Stomach smooth muscle (tissue), 2 donors: ENCODE measurements at regions not wholly inside any gene's neighbourhood (a gene's known extent, or its start where the extent isn't known, plus 50 kb on each side); places are given as distances from the start of the nearest gene placed in this dataset.
A peak's percentile ranks its signal among the peaks of the same experiment; 100 is the strongest.
"Not testable (repeated sequence)": the region's sequence is repeated elsewhere in the genome, so short reads cannot be mapped to it uniquely, and the experiment has no call there.

Experiments used
- H3K27ac ChIP-seq: one replicate; pipeline ENCODE4 v1.7.0; 2013; ENCODE audit warnings: mild to moderate bottlenecking, low read length, inconsistent platforms
- H3K27me3 ChIP-seq, 2 donors: one replicate each; pipeline ENCODE4 v1.7.0; 2013; ENCODE audit warnings: low read length in 2 of 2; ENCODE audit not compliant: insufficient read depth in 2 of 2, control insufficient read depth in 1 of 2
- H3K36me3 ChIP-seq, 2 donors: one replicate each; pipeline ENCODE4 v1.7.0; 2013; ENCODE audit warnings: low read length in 2 of 2; ENCODE audit not compliant: control insufficient read depth in 2 of 2, insufficient read depth in 2 of 2
- H3K4me1 ChIP-seq: one replicate; pipeline ENCODE4 v1.7.0; 2013; ENCODE audit warnings: low read length; ENCODE audit not compliant: control insufficient read depth, insufficient read depth
- H3K4me3 ChIP-seq, 2 donors: one replicate each; pipeline ENCODE4 v1.7.0; 2013; ENCODE audit warnings: low read length in 2 of 2
- H3K9ac ChIP-seq, 2 donors: one replicate each; pipeline ENCODE4 v1.7.0; 2013; ENCODE audit warnings: low read length in 2 of 2, mild to moderate bottlenecking in 1 of 2
- H3K9me3 ChIP-seq, 2 donors: one replicate each; pipeline ENCODE4 v1.7.0; 2013; ENCODE audit warnings: low read length in 2 of 2; ENCODE audit not compliant: control insufficient read depth in 2 of 2
- donor health status: healthy.
- donor health status: Pancreatic carcinoma.

GRCh38 chr6:16904957-16905356 is 143.7 kb upstream of the ATXN1 start:
- H3K4me3 ChIP-seq = no peak overlapping the region
- H3K4me1 ChIP-seq = no peaks in the 10 kb centered on the region
- no peaks in the 10 kb centered on the region for H3K27me3 ChIP-seq
- no peaks in the 10 kb centered on the region for H3K9me3 ChIP-seq
- no peaks in the 10 kb centered on the region for H3K36me3 ChIP-seq
- H3K9ac ChIP-seq = no peak overlapping the region
- no peak overlapping the region for H3K27ac ChIP-seq

GRCh38 chr6:16903470-16903869 is 142.2 kb upstream of the ATXN1 start:
- Histone ChIP-seq H3K9me3 (no peaks in the 10 kb centered on the region), H3K9ac (no peak overlapping the region), H3K4me3 (no peak overlapping the region), H3K36me3 (no peaks in the 10 kb centered on the region), H3K27ac (no peak overlapping the region), H3K4me1 (no peaks in the 10 kb centered on the region), H3K27me3 (no peaks in the 10 kb centered on the region)

GRCh38 chr6:16902502-16902901 is 141.2 kb upstream of the ATXN1 start:
- no peak overlapping the region for H3K4me3 ChIP-seq
- no peaks in the 10 kb centered on the region for H3K36me3 ChIP-seq
- H3K4me1 ChIP-seq = no peaks in the 10 kb centered on the region
- H3K9ac ChIP-seq = no peak overlapping the region
- H3K27ac ChIP-seq = no peak overlapping the region
- H3K9me3 ChIP-seq = no peaks in the 10 kb centered on the region
- H3K27me3 ChIP-seq = no peaks in the 10 kb centered on the region

GRCh38 chr6:16901782-16902181 is 140.5 kb upstream of the ATXN1 start:
- Histone ChIP-seq H3K27ac (no peak overlapping the region), H3K4me1 (no peaks in the 10 kb centered on the region), H3K4me3 (no peak overlapping the region), H3K36me3 (no peaks in the 10 kb centered on the region), H3K9me3 (no peaks in the 10 kb centered on the region), H3K27me3 (no peaks in the 10 kb centered on the region), H3K9ac (no peak overlapping the region)

- no peak overlapping the region for H3K27ac ChIP-seq
- H3K4me1 ChIP-seq = no peaks in the 10 kb centered on the region
- no peaks in the 10 kb centered on the region for H3K9me3 ChIP-seq
- H3K9ac ChIP-seq = no peak overlapping the region
- H3K27me3 ChIP-seq = no peaks in the 10 kb centered on the region
- no peaks in the 10 kb centered on the region for H3K36me3 ChIP-seq
- H3K4me3 ChIP-seq = no peak overlapping the region
Observed at GRCh38 chr6:16901306-16901705, 140.0 kb upstream of the ATXN1 start.

- H3K9me3 ChIP-seq = no peaks in the 10 kb centered on the region
Observed at GRCh38 chr6:16898640-16899396, 137.6 kb upstream of the ATXN1 start.

GRCh38 chr6:16897669-16898068 is 136.4 kb upstream of the ATXN1 start:
- Histone ChIP-seq H3K4me1 (no peaks in the 10 kb centered on the region), H3K9me3 (no peaks in the 10 kb centered on the region), H3K27ac (no peak overlapping the region)

More at GRCh38 chr6:16898640-16899396, 137.6 kb upstream of the ATXN1 start:
- Histone ChIP-seq H3K4me3 (peak overlapping the region in 1 of 2 donors; percentile 7), H3K27ac (no peak overlapping the region), H3K4me1 (no peaks in the 10 kb centered on the region), H3K27me3 (no peaks in the 10 kb centered on the region), H3K36me3 (no peaks in the 10 kb centered on the region), H3K9ac (no peak overlapping the region)

GRCh38 chr6:16894301-16894700 is 133.0 kb upstream of the ATXN1 start:
- H3K27ac ChIP-seq = no peak overlapping the region
- no peaks in the 10 kb centered on the region for H3K36me3 ChIP-seq
- no peaks in the 10 kb centered on the region for H3K9me3 ChIP-seq

More at GRCh38 chr6:16897669-16898068, 136.4 kb upstream of the ATXN1 start:
- no peak overlapping the region for H3K4me3 ChIP-seq
- no peaks in the 10 kb centered on the region for H3K36me3 ChIP-seq
- H3K9ac ChIP-seq = no peak overlapping the region
- no peaks in the 10 kb centered on the region for H3K27me3 ChIP-seq

GRCh38 chr6:16891110-16891509 is 129.8 kb upstream of the ATXN1 start:
- H3K4me1 ChIP-seq, H3K9ac ChIP-seq, H3K4me3 ChIP-seq, H3K27ac ChIP-seq, H3K27me3 ChIP-seq, H3K36me3 ChIP-seq, H3K9me3 ChIP-seq: not testable (repeated sequence)

More at GRCh38 chr6:16894301-16894700, 133.0 kb upstream of the ATXN1 start:
- H3K4me3 ChIP-seq = no peak overlapping the region
- no peaks in the 10 kb centered on the region for H3K4me1 ChIP-seq
- no peak overlapping the region for H3K9ac ChIP-seq
- no peaks in the 10 kb centered on the region for H3K27me3 ChIP-seq

- H3K4me1 ChIP-seq = no peaks in the 10 kb centered on the region
- no peak overlapping the region for H3K27ac ChIP-seq
- H3K36me3 ChIP-seq = no peaks in the 10 kb centered on the region
- H3K4me3 ChIP-seq = no peak overlapping the region
- no peak overlapping the region for H3K9ac ChIP-seq
- no peaks in the 10 kb centered on the region for H3K27me3 ChIP-seq
- no peaks in the 10 kb centered on the region for H3K9me3 ChIP-seq
Observed at GRCh38 chr6:16885411-16886160, 124.3 kb upstream of the ATXN1 start.

GRCh38 chr6:16884526-16884925 is 123.3 kb upstream of the ATXN1 start:
- Histone ChIP-seq H3K4me3 (no peak overlapping the region), H3K9me3 (no peaks in the 10 kb centered on the region), H3K27me3 (no peaks in the 10 kb centered on the region), H3K27ac (no peak overlapping the region), H3K36me3 (no peaks in the 10 kb centered on the region), H3K4me1 (no peaks in the 10 kb centered on the region), H3K9ac (no peak overlapping the region)
